Stimulated activated CD4-positive, alpha-beta T cell treated with anti-CD3 and anti-CD28 coated beads, Interleukin-4, amount 100 ng/mL, for 24 hours (primary cell): ENCODE measurements at regions not wholly inside any gene's neighbourhood (a gene's known extent, or its start where the extent isn't known, plus 50 kb on each side); places are given as distances from the start of the nearest gene placed in this dataset.

Source experiments
- DNase-seq: peaks from one replicate; pipeline ENCODE4 v3.0.0-alpha.2; 2020

DNA sequence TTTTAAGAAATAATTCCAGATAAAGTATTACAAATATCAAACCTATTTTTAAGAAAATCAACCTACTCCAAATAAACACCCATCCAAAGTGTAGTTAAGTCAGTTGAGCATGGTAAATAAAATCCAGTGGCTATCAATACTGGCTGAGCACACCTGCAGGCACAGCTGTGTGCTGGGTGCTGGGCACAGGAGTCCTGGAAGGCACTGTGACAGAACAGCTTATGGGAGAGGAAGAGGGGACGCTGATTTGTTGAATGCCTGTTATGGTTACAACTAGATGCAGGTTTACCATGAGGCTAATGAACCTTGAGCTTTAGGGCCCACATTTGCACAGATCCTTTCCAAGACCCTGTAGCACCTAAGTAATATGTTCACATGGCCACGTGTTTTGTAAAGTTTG is 202.7 kb downstream of the MTX2 start:
- no peak for DNase-seq

DNA sequence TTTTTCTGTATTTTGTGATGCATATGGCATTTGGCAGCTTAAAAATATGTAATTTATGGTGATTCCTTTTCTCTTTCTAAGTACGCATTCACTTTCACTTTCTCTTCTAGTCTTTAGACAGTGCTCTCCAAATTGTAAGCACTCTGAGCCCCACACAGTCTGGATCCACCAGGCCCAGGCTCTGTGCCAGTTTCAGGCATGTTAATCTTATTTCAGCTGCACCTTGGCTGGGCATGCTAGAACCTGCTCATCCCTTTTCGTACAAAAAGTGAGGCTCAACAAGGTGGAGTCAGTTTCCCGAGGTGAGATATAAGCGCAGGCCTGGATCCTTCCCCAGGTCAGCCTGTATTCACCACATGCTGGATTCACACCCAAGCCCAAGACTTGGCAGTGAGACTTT is 203.9 kb downstream of the MTX2 start:
- DNase-seq, result no peak

DNA sequence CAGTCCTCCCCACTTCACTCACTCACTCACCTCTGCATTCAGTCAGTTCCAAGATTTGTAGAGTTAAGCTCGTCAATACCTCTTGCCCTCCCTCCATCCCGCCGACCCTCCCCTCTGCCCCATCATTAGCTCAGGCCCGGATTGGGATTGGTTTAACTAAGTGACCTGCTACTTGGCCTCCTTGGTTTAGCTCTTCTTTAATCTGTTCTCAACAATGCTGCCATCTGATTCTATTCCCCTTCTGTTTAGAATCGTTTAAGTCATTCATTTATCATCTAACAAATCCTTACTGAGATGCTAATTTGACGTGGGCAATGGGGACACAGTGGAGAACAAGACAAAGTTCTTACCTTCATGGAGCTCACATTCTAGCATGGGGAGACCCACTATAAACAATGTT is 204.6 kb downstream of the MTX2 start:
- DNase-seq, result no peak

DNA sequence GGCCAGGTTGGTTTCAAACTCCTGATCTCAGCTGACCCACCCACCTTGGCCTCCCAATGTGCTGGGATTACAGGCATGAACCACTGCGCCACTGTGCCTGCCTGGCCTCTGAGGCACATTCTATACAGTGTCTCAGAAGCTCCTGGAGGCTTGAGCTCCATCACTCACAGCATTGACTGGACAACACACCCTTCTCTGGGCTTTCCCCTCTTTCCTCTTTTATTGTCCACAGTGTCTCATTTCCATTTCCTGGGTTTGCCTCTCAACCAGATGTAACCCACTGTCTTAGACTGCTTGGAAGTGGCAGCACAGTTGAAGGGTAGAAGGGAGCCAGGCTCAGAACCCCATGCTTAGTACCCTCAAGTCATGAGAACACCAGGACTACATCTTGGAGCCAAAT is 208.1 kb downstream of the MTX2 start:
- DNase-seq, result no peak

DNA sequence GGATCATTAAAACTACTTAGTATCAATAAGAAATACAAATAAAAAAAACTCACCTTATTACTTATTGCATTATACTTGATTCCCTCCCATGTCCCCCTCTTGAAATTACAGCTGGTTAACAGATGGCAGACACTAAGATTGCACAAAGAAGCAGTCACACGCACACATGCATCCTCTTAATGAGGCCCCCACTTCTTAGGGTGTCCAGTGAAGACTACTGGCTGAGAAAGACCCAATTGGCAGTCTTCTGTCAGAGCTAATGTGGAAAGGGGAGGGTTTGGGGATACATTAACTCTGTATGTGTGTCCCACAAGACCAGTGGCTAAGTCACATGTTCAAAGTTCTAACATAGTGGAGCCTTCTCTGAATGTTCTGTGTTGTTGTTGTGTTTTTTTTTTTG is 210.7 kb downstream of the MTX2 start:
- DNase-seq, result no peak

DNA sequence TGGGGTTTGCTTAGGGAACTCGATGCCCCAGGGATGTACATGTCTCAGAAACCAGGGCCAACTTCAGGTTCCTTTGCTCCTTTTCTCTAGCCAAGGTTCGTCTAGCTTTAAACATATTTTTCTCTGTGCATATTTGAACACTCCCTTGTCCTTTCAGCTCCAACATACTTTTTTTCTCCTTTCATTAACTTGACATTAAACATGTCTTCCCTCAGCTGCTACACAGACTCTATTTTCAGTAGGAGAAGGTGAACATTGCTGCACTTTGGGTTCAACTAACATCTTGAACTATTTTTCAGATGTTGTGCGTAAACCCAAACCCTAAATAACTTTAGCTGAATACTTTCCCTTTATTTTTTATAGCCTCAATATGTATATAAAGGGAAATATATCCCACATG is 212.9 kb downstream of the MTX2 start:
- no peak for DNase-seq

DNA sequence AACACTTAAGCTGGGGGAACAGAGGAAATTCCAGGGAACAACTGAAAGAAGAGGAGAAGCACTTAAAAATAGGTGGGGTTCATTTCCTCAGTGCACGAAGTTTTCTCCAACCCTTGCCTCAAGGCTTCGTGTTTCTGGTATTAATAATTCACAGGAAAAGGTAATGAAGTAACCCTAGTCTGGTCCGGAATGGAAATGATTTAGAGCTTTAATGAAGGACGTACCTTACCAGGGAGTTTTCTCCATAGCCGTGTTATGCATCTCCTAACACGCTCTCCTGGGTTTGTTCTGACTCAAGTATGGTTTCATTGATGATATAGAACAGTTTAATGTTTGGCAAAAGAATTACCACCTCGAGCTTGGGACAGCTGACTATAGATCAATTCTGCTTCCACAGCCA is 214.2 kb downstream of the MTX2 start:
- DNase-seq, result no peak

DNA sequence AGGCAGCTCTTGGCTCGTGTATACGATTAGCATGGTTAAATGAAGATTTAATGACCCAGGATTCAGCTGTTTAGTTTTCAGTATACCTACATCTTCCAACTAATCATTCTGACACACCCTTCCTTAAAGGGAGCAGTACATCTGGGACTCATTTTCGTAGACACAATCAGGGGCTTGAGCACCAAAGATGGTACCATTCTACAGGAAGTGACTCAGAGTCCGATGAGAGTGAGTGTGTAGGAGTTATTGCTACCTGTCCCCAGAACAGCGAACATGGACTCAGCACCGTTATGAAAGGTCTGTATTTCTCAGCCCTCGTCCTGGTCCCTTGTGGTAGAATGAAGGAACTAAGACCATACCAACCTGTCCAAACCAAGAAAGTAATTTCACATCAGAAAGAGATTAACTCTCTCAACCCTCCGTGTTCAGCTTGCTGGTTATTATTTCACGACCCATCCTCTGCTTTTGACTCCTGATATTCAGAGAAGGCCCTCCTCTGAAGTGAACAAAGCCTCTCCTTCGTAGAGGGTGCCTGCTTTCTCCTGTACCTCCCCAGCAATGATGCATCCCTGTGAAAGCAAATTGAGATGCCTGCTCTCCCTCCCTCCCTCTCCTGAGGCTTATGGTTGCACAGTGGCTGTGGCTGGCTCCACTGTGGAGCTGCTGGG is 214.8 kb downstream of the MTX2 start:
- no peak for DNase-seq

DNA sequence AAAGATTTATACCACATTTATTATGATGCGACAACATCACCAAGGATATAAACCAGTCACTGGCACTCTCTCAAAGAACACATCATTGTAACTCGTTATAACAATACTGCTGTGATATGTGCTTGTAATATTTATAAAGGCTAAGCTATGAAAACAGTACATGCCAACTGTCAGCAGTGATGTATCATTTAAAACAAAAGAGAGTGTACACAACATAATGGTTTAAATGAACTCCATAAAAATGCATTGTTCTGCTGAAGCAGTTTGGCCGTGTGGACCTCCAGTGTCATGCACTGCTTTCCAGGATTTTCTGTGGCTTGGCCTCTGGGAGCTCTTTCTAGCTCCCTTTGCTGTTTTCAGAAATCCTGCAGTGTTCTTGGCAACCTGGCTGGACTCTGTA is 215.6 kb downstream of the MTX2 start:
- no peak for DNase-seq

DNA sequence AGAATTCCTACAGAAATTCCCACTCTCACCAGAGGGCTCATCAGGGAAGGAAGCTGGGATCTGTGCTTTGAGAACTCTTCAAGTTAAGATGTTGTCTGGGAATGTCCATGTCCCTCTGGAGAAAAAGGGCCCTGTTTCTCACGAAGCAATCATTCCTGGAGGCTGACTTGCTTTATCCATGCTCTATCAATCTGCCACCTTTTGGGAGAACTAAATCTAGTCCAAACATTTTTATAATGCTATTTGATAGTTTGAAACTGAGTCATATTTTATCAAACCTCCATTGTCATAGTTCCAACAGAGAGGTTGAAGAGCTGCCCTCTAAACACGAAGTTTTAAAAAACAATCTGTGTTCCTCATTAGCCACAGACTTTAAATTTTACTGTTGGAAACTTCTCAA is 219.2 kb downstream of the MTX2 start:
- DNase-seq, result no peak

DNA sequence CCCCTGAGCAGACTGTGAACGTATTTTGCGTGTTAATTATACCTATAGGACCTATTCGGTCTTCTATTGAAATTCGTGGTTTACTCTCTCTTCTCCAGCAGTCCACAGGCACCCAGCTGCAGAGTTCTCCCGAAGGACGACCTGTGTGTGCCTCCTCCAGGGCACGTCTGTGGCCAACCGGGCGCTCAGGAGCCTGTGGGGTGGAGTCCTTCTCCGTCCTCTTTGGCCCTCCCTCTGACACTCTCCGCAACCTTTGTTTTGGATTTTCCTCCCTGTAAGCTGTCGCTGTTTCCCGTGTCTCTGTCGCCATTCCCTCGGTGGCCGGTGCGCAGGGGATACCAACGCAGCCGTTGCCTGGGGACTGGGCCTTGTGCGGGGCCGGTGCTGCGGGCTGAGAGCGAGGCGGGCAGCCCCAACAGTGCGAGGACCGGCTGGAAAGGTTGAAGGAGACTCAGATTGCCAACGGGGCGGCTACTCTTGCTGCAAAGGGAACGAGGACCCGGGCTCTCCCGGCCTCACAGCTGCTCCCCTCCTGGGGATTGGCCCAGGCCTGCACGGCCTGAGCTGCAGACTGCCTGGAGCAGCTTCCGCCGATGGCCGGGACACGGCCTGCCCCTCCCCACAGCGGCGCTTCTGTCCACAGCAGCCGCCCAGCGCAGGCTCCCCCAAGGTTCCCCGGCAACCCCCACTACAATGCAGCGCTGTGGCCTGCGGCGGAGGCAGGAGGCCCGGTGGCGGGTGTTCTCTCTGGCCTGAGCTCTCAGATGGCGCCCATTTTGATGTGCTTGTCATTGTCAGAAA is 221.0 kb downstream of the MTX2 start:
- no peak for DNase-seq

DNA sequence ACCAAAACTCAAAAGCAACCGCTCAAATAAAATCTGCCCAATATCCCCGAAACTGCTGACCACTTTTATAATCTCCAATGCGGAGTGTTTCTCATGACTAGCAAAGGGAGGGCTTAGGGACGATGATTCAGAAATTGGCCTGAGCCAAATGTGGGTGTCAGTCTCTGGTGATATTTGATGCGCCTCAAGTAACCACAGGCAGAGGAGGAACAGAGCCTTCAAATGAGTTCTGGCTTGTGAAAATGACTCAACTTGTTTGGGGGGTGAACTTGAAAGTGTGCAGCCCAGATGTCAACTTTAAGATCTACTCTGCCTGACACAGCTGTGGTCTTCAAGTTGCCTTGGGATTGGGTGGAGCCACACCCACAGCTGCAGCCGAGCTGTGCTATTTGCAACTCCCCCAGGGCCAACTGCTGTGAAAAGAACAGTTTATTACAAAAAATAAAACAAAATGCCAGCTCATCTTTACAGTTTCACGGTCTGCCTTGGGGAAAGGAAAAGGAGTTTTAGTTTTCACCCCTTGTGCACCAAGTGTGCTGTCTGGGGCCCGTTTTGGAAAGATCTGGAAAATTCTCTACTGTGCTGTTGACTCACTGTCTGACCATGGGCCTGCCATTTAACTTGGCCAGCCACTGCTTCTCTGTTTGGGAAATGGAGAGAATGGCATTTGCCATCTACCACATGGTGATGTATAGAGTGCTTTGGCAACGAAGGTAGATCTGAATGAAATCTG is 222.1 kb downstream of the MTX2 start:
- DNase-seq, result peak; percentile 4

DNA sequence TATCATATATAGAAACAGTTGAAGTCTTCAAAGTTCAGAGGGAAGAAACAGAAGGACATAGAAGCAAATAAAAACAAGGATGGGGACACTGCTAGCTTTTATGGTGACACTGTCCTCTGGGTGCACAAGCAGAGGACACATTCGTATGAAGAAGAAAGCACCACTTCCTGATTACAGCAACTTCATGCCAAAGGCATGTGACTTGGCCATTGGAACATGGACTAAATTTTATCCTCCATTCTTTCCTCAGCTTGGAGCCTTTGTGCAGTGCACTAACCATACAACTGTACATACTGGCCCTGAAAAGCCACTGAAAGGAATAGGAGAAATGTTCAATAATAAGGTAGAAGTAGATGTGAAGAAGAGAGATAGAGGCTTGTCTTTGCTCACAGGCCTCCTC is 223.3 kb downstream of the MTX2 start:
- no peak for DNase-seq

DNA sequence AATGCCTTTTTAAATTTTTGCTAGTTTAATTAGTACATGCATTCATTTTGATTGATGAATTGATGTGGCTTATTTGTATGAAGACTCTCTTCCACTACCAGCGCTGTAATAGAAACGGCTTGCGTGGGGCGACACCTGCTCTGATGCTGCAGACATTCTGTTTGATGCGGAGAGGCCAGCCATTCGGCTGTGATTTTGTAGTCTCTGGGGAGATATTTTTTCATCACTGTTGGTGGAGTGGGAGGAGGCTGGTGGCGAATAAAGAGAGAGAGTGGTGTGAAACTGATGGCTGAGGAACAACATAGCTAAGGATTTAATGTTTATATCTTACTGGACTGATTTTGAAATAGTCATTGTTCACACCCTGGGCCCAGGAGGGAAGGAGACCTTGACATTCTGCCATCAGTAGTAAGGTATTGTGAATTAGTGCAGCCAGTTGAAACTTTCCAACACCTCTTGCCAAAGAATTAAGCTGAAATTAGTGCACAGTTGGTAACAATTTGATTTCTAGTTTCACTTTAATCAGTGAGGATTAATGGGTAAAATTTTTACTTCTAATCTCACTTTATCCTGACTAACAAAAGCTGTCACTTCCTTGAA is 224.1 kb downstream of the MTX2 start:
- no peak for DNase-seq

DNA sequence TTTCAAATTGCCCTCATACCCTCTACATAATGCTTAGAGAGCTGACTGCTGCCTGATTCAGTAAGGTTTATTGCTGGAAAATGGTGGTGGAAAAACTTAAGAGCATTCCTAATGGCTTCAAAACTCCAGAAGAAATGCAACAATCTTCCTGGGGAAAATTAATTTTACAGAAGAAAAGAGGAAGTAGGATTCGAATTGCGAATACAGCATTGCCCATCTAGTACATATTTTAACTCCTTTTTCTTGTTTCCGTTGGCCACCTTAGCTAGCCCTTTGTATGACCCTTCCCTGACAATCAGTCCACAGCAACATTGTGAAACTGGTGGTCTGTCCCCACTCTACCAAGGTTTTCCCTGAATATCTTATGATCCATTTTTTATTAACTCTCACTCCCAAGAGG is 224.7 kb downstream of the MTX2 start:
- no peak for DNase-seq

DNA sequence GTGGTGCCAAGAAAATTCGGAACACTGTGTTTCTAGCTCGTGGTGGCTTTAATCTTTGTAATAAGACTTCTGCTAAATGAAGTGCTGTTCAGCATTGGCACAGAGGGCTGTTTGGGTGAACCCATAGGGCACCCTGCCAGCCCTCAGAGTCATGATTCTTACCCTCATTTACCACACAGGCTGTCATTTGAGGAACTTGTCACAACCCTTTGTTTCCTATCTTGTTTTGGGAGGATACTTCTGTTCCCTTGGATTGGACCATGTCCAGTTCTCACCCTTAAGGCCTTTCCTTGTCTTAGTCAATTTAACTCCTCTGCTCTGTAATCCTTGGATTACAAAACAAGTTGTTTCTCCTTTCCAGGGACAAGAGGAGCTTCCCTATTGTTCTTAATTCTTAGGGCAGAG is 225.7 kb downstream of the MTX2 start:
- DNase-seq, result no peak

DNA sequence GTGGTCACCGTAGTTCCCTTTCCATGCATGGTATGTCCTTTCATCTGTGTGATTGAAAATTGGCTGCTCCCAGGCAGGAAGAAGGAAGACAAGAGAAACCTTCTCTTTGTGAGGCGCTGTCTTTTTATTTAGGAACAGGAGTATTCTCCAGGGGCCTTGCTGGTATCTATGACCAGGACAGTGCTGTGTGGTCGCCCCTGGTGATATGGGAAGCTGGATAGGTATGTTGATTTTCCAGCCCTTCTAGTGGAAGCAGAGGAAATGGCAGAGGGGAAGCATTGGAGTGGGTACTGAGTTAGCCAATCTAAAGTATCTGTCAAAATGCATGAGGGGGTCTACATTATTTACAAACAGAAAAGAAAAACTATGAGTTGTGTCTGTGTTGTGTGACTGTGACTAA is 226.6 kb downstream of the MTX2 start:
- DNase-seq, result no peak

DNA sequence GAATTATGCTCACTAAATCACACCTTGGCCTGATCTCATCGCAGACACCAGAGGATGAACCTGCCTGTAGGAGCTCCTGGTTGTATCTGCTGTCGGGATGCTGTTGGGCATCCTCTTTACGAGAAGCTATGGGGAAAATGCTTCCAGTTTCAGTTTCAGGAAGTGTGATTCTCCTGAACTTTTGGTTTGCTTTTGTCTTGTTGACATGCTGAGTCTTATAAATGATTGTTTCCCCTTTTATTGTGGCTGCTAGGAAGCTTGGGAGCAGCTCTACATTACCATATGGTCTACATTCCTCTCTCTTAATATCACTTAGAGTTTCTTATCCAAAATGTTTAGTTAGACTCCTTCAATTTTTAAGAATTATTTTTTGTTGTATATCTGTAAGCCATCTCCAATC is 227.5 kb downstream of the MTX2 start:
- no peak for DNase-seq

DNA sequence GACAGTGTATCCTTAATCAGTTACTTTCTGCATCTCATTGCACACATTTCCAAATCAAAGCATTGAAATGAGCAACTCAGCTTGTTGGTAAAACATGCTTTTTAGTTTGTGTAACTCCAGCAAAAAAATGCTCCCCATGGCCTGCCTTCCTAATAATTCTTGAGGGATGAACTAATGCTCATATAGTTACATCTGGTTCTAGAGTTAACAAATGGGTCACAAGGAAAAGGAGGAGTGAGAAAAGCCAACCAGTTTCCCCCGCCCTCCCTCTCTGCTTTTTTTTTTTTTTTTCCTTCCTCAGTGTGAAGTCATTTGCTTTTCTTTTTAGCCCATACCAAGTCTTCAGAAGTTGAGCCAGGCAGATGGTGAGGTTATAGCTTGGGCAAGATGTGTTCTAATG is 231.7 kb downstream of the MTX2 start:
- no peak for DNase-seq

DNA sequence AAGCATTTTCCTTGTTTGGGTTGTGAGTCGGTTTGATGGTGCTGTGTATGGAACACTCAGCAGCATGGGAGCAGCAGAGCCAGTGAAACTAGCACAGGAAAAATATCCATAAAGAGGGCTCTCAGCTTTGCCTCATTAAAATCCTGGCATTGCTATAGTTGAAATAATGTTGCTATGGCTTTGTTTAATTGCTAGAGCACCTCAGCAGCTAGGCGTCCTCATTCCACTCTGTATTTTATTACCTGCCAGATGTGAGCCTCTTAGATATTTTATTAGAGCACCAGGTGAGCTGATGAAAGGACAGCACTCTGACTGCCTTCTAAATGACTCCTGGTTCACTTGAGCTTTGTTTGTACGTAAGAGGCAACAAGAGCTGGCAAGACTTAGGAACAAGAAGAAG is 232.4 kb downstream of the MTX2 start:
- no peak for DNase-seq

DNA sequence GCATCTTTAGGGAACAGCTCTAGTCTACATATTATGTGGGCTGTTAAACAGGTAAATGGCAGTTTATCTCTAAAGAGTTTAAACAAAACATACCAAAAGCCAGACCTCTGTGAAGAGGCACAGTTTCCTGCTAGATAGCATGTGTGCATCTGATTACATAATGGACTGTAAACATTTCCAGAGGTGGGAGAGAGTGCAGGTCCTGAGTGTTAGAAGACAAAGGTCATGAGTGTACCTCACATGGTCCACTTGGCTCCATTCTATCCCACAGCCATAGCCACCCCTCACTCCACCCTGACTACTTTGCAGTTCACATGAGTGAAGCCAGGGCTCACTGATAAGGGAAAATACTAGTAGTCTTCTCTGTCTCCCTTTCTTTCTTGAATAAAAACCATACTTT is 233.4 kb downstream of the MTX2 start:
- no peak for DNase-seq

DNA sequence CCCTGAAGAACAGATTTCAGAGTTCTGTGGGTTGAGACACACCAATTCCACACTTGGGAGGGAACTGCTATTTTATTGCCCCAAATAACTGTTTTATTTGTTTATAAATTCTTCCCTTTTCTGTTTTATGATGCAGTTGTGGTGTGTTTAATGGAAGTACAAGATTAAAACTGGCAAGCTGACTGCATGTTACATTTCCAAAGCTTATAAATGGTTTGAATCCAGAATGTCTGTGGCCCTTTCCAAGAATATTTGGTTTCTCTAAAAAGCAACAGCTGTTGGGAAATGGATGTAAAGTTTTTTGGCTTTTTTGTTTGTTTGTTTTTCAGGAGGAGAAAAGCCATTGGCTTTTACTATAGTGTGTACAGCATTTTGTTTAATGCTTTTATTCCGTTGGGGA is 234.5 kb downstream of the MTX2 start:
- DNase-seq, result no peak

DNA sequence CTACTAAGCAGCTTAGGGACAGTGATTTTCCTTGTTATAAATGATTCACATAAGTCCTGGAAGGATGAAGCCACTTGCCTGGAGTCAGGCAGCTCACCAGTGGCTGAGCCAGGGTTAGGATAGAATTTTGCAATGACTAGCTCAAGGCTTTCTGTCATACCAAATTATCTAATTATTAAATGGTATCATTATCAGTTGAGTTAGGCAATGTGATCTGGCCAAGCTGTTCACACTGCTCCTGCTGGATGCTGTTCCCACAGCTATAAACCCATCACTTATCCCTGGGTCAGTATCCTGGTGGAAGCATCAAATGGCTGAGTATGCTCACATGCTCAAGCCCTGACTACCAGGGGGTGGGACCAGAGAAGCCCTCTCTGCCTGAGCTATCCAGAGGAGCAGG is 235.2 kb downstream of the MTX2 start:
- no peak for DNase-seq

DNA sequence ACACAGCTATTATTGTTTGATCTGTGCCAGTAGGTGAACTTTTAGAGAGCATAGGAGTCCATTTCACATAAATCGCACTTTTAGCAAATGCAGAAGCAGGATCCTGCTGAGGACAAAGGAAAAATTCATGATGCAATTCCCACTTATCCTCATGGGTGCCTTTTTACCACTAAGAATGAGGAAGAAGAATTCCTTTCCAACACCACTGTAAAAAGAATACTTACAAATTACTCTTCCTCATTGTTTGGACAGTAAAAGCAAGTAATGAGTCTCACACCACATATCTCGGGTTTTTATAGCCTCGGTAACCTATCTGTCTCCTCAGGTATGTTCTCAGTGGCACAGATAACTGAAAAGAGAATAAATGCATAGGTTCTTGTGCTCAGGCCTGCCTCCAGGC is 238.5 kb downstream of the MTX2 start:
- DNase-seq, result no peak
